ENCODE measurements at regions not wholly inside any gene's neighbourhood (a gene's known extent, or its start where the extent isn't known, plus 50 kb on each side); places are given as distances from the start of the nearest gene placed in this dataset.
"Not testable (repeated sequence)": the region's sequence is repeated elsewhere in the genome, so short reads cannot be mapped to it uniquely, and the experiment has no call there.

- DNase-seq (ENCODE audit: low spot score), result no peak
These were observed 971.5 kb downstream of the EFNA5 start for GRCh38 chr5:106699198-106699597.

GRCh38 chr5:106698169-106698568, 972.6 kb downstream of the EFNA5 start:
- no peak for DNase-seq (ENCODE audit: low spot score)

- no peak for DNase-seq (ENCODE audit: low spot score)
These were observed 979.0 kb downstream of the EFNA5 start for GRCh38 chr5:106691701-106692100.

GRCh38 chr5:106690585-106690984, 980.2 kb downstream of the EFNA5 start:
- no peak for DNase-seq (ENCODE audit: low spot score)

GRCh38 chr5:106680330-106680729, 990.4 kb downstream of the EFNA5 start:
- DNase-seq (ENCODE audit: low spot score), result no peak

GRCh38 chr5:106677057-106677456, 993.7 kb downstream of the EFNA5 start:
- no peak for DNase-seq (ENCODE audit: low spot score)

- DNase-seq (ENCODE audit: low spot score), result no peak
These were observed 995.0 kb downstream of the EFNA5 start for GRCh38 chr5:106675687-106676086.

- no peak for DNase-seq (ENCODE audit: low spot score)
These were observed 996.8 kb downstream of the EFNA5 start for GRCh38 chr5:106673941-106674340.

DNA sequence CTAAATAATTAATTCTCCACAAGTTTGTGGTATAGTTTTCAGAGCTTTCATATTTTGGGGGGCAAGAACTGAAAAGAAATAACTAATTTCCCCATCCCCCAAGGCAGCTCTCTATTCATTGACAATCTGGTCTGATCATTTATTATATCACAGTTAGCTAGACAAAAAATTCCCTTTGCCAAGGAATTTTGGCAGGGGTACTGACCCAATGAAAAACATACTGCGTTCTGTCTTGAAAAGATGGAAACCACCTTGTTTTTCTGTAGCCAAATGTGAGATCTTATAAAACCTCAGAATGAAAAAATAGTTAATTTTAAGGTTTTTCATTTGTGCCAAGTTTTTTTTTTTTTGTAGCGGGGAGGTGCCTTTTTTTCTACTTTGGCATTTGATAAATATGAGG, 1008.9 kb downstream of the EFNA5 start:
- no peak for DNase-seq (ENCODE audit: low spot score)

DNA sequence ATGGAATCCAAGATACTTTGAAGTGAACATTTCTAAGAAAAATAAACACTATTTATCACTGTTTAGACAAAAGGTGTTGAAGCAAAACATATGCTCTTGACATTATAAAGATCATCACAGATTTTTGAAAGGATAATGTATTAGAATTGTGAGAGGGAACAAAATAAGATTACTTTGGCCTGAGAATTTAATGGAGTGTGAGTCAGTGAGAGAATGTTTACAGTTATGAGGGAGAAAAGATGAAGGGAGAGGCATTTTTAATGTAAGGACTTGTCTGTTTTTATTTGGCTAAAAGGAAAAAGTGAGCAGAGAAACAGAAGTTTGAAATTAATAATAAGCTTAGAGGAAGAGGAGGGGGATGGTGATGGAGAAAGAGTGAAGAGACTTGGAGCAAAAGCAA, 1010.1 kb downstream of the EFNA5 start:
- no peak for DNase-seq (ENCODE audit: low spot score)

GRCh38 chr5:106658150-106658549, 1012.6 kb downstream of the EFNA5 start:
- no peak for DNase-seq (ENCODE audit: low spot score)

GRCh38 chr5:106656821-106657220, 1013.9 kb downstream of the EFNA5 start:
- DNase-seq (ENCODE audit: low spot score), result no peak

DNA sequence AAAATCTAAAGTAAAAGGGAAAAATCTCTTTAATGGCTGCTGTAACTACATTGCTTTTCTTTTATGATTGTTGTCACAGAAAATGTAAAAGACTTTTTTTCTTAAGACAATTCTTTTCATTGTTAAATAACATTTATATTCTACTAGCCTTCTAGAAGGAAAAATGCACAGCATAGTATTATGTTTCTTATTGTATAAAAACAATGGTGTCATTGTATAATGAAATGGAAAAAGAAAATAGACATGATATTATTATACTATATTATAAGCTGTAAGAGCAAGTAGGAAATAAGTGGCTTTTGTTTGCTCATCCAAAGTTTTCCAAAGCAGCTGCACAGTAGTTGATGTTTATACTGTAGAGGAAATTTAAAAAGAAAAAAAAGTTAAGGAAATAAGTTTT, 1021.7 kb downstream of the EFNA5 start:
- DNase-seq (ENCODE audit: low spot score), result no peak

DNA sequence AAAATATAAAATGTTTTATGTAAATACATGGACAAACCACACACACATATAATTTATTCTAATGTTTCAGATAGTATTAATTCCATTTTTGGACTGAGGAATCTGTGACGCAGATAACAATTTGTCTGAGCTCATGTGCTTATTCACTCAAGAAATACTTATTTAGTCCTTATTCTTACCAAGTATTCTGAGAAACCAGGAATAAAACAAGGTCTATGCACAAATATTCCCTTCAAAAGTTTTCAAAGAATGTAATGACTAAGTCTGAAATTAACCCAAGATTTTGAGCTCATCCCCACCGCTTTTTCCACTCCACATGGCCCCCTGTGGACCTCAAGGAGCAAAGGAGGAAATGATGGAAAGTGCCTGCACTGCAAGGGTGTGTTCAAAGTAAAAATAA, 1022.3 kb downstream of the EFNA5 start:
- DNase-seq (ENCODE audit: low spot score), result no peak

- DNase-seq (ENCODE audit: low spot score), result no peak
These were observed 1024.6 kb downstream of the EFNA5 start for GRCh38 chr5:106646106-106646505.

DNA sequence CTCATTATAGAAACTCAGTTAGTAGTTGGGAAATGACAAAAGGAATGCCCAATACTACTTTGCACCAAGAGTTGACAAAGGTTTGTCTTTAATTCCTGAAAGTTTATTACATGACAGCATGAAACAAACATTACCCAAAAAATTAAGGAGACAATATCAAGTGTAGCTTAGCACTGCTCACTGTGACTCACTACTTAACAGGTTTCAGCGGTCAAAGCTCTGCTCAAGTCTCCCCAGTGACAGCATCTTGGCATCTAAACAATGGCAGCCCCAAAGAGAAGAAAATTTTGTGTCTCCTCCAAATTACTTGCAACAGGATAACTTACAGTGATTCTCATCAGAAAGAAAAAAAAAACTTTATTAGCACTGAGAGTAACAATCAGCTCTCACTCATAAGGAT, 1030.2 kb downstream of the EFNA5 start:
- DNase-seq (ENCODE audit: low spot score), result no peak

DNA sequence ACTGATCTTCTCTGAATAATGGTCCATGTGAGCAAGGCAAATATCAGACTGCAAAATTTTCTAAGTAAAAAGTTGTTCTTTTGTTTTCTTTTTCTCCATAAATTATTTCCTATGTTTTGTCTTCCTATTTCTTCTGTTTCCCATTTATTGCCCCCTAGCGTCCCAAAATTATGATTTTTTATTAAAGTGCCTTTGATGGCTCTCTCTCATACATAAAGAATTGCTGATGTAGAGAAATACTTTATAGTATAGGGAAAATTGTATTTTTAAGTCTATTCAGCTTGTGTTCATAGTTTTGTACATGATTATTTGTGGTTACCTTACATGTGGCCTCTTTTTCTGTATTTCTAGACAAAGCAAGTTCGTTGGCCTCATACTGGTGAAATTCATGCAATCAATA, 1031.2 kb downstream of the EFNA5 start:
- DNase-seq (ENCODE audit: low spot score), result no peak

GRCh38 chr5:106637275-106637674, 1033.5 kb downstream of the EFNA5 start:
- DNase-seq (ENCODE audit: low spot score), result no peak

- no peak for DNase-seq (ENCODE audit: low spot score)
These were observed 1036.4 kb downstream of the EFNA5 start for GRCh38 chr5:106634375-106634774.

- DNase-seq (ENCODE audit: low spot score), result no peak
These were observed 1036.9 kb downstream of the EFNA5 start for GRCh38 chr5:106633825-106634224.

DNA sequence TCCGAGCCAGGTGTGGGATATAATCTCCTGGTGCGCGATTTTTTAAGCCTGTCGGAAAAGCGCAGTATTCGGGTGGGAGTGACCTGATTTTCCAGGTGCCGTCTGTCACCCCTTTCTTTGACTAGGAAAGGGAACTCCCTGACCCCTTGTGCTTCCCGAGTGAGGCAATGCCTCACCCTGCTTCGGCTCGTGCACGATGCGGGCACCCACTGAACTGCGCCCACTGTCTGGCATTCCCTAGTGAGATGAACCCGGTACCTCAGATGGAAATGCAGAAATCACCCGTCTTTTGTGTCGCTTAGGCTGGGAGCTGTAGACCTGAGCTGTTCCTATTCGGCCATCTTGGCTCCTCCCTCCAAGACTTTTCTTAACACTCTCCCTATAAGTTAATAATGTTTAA, 1042.3 kb downstream of the EFNA5 start:
- not testable (repeated sequence) for DNase-seq (ENCODE audit: low spot score)

- DNase-seq (ENCODE audit: low spot score), result no peak
These were observed 1060.7 kb downstream of the EFNA5 start for GRCh38 chr5:106610041-106610440.

DNA sequence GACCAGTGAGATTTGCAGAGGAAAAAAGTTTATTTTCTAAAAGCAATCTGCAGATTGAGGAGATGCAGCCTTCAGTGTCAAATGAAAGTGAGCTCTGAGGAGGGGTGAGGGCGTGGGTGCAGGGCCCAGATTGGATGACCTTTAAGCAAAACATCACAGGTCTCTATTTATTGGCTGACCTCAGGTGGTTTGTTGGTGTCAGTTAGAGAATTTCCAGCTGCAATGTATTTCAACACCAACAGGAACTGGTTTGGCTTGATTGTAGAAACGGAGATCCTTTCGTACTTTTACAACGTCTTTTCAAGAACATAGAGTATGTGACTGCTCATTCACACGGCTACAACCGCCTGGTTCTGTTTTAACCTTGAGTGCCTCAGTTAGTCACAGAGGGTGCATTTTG, 1069.1 kb downstream of the EFNA5 start:
- DNase-seq (ENCODE audit: low spot score), result no peak

- no peak for DNase-seq (ENCODE audit: low spot score)
These were observed 1069.9 kb downstream of the EFNA5 start for GRCh38 chr5:106600803-106601202.

GRCh38 chr5:106595864-106596263, 1074.9 kb downstream of the EFNA5 start:
- DNase-seq (ENCODE audit: low spot score), result no peak

Measured in mucosa of gallbladder (tissue), 1 donor.